DND-41 (cell line): ENCODE measurements at regions not wholly inside any gene's neighbourhood (a gene's known extent, or its start where the extent isn't known, plus 50 kb on each side); places are given as distances from the start of the nearest gene placed in this dataset.

Source experiments
- ATAC-seq: fragments of 200-7000 bp; cut with Tn5 transposase; 3 replicates; pipeline ENCODE4 v1.9.1; 2021; ENCODE audit warnings: low read depth; ENCODE audit not compliant: insufficient read depth
- DNase-seq: peaks from one replicate; pipeline ENCODE4 v3.0.0-alpha.2; 2020
- H2AFZ ChIP-seq: 2 replicates; pipeline ENCODE4 v1.6.0; 2012; ENCODE audit warnings: low read depth, low read length
- H3K27ac ChIP-seq: 2 replicates; pipeline ENCODE4 v1.5.1; 2012; ENCODE audit warnings: low read length, inconsistent platforms
- H3K27me3 ChIP-seq: fragments of 200-600 bp; sonication (generic); 2 replicates; pipeline ENCODE4 v1.6.0; 2012; ENCODE audit warnings: low read length, mild to moderate bottlenecking, inconsistent platforms; ENCODE audit not compliant: insufficient read depth, poor library complexity
- H3K36me3 ChIP-seq: 2 replicates; pipeline ENCODE4 v1.5.1; 2012; ENCODE audit warnings: low read length, inconsistent platforms; ENCODE audit not compliant: insufficient read depth
- H3K4me1 ChIP-seq: 2 replicates; pipeline ENCODE4 v1.5.1; 2012; ENCODE audit warnings: mild to moderate bottlenecking, low read length; ENCODE audit not compliant: insufficient read depth
- H3K4me2 ChIP-seq: 2 replicates; pipeline ENCODE4 v1.6.0; 2012; ENCODE audit warnings: mild to moderate bottlenecking, moderate library complexity, low read length, inconsistent platforms; ENCODE audit not compliant: insufficient read depth
- H3K4me3 ChIP-seq, 2 experiments: fragments of 200-600 bp in 1 of 2; shearing (Covaris generic) in 1 of 2; 2 replicates each; pipeline ENCODE4 v1.5.1; 2012 to 2016; ENCODE audit warnings: inconsistent platforms in 2 of 2, low read length in 2 of 2, mild to moderate bottlenecking in 2 of 2, low read depth in 1 of 2, moderate library complexity in 1 of 2
- H3K79me2 ChIP-seq: 2 replicates; pipeline ENCODE4 v1.6.0; 2012; ENCODE audit warnings: low read length, inconsistent platforms; ENCODE audit not compliant: insufficient read depth
- H3K9ac ChIP-seq: 2 replicates; pipeline ENCODE4 v1.6.0; 2012; ENCODE audit warnings: low read depth, mild to moderate bottlenecking, inconsistent platforms, low read length, moderate library complexity
- H3K9me3 ChIP-seq: 2 replicates; pipeline ENCODE4 v1.5.1; 2012; ENCODE audit warnings: low read length, moderate library complexity, mild to moderate bottlenecking, inconsistent platforms; ENCODE audit not compliant: insufficient read depth, severe bottlenecking
- H4K20me1 ChIP-seq: 2 replicates; pipeline ENCODE4 v1.6.0; 2012; ENCODE audit warnings: low read length; ENCODE audit not compliant: insufficient read depth
- CTCF ChIP-seq: IDR thresholded peaks from 2 replicates; pipeline ENCODE4 v1.5.1; 2012; ENCODE audit warnings: borderline replicate concordance, low read length, moderate library complexity, mild to moderate bottlenecking; ENCODE audit not compliant: poor library complexity, severe bottlenecking; ENCODE audit errors: extremely low read depth
- EZH2 ChIP-seq: IDR thresholded peaks from 3 replicates; pipeline ENCODE4 v1.6.1; 2012; ENCODE audit warnings: borderline replicate concordance, low read depth, mild to moderate bottlenecking, moderate library complexity, low read length, inconsistent platforms; ENCODE audit not compliant: severe bottlenecking

- H3K36me3 ChIP-seq, result no peaks in the 10 kb centered on the region
- no peak overlapping the region for H3K27ac ChIP-seq
- H3K9ac ChIP-seq, result no peak overlapping the region
- TF ChIP-seq CTCF, result no peak
- no peak for TF ChIP-seq EZH2
- DNase-seq (no peak), ATAC-seq (no peak)
- no peaks in the 10 kb centered on the region for H4K20me1 ChIP-seq
- no peak overlapping the region for H3K4me2 ChIP-seq
- H3K79me2 ChIP-seq, result no peaks in the 10 kb centered on the region
- H3K4me3 ChIP-seq, result no peak overlapping the region
- H3K9me3 ChIP-seq, result no peaks in the 10 kb centered on the region
- no peaks in the 10 kb centered on the region for H3K4me1 ChIP-seq
- H2AFZ ChIP-seq, result no peak overlapping the region
- no peaks in the 10 kb centered on the region for H3K27me3 ChIP-seq
Observed at GRCh38 chr9:126238415-126238814, 88.2 kb upstream of the MVB12B start.

- H3K4me1 ChIP-seq, result no peaks in the 10 kb centered on the region
- DNase-seq, result no peak
- H4K20me1 ChIP-seq, result no peaks in the 10 kb centered on the region
- no peaks in the 10 kb centered on the region for H3K27me3 ChIP-seq
- no peak overlapping the region for H2AFZ ChIP-seq
- no peak for ATAC-seq
- no peaks in the 10 kb centered on the region for H3K36me3 ChIP-seq
- no peak overlapping the region for H3K4me2 ChIP-seq
- no peak overlapping the region for H3K27ac ChIP-seq
- no peaks in the 10 kb centered on the region for H3K79me2 ChIP-seq
- no peak for TF ChIP-seq EZH2
- H3K9me3 ChIP-seq, result no peaks in the 10 kb centered on the region
- no peak overlapping the region for H3K4me3 ChIP-seq
- no peak overlapping the region for H3K9ac ChIP-seq
Observed at GRCh38 chr9:126239515-126239914, 87.1 kb upstream of the MVB12B start.

GRCh38 chr9:126240835-126241234 lies 85.8 kb upstream of the MVB12B start:
- Histone ChIP-seq H3K9ac (no peak overlapping the region), H3K27me3 (no peaks in the 10 kb centered on the region), H3K27ac (no peak overlapping the region), H3K4me2 (no peak overlapping the region), H3K36me3 (no peaks in the 10 kb centered on the region), H4K20me1 (no peaks in the 10 kb centered on the region), H3K9me3 (no peaks in the 10 kb centered on the region), H2AFZ (no peak overlapping the region), H3K4me1 (no peaks in the 10 kb centered on the region), H3K79me2 (no peaks in the 10 kb centered on the region), H3K4me3 (no peak overlapping the region)
- DNase-seq, result no peak
- TF ChIP-seq CTCF, result no peak
- no peak for TF ChIP-seq EZH2
- ATAC-seq, result no peak

- ATAC-seq (no peak), DNase-seq (no peak)
- no peak for TF ChIP-seq EZH2
- Histone ChIP-seq H3K9me3 (no peaks in the 10 kb centered on the region), H3K27me3 (no peaks in the 10 kb centered on the region), H3K4me2 (no peak overlapping the region), H3K27ac (no peak overlapping the region), H3K36me3 (no peaks in the 10 kb centered on the region), H3K4me1 (no peaks in the 10 kb centered on the region), H3K9ac (no peak overlapping the region), H2AFZ (no peak overlapping the region), H3K4me3 (no peak overlapping the region), H4K20me1 (no peaks in the 10 kb centered on the region), H3K79me2 (no peaks in the 10 kb centered on the region)
Observed at GRCh38 chr9:126248680-126249079, 77.9 kb upstream of the MVB12B start.
